Nephron (organoid): ENCODE measurements at regions not wholly inside any gene's neighbourhood (a gene's known extent, or its start where the extent isn't known, plus 50 kb on each side); places are given as distances from the start of the nearest gene placed in this dataset.

Experiments
- H3K27ac Mint-ChIP-seq, 3 experiments: 2 replicates each; pipeline ENCODE4 v1.8.0; 2020; ENCODE audit warnings: mixed read lengths in 3 of 3, mild to moderate bottlenecking in 2 of 3, moderate library complexity in 1 of 3
- H3K27me3 Mint-ChIP-seq: 2 replicates; pipeline ENCODE4 v1.8.0; 2021; ENCODE audit warnings: low read depth, mild to moderate bottlenecking, moderate library complexity, mixed read lengths
- H3K36me3 Mint-ChIP-seq: 2 replicates; pipeline ENCODE4 v1.8.0; 2020; ENCODE audit warnings: low read depth, mixed read lengths
- H3K4me1 Mint-ChIP-seq: 2 replicates; pipeline ENCODE4 v1.8.0; 2020; ENCODE audit warnings: mixed read lengths
- H3K4me3 Mint-ChIP-seq, 3 experiments: 2 replicates each; pipeline ENCODE4 v1.8.0; 2020; ENCODE audit warnings: mild to moderate bottlenecking in 3 of 3, mixed read lengths in 3 of 3, moderate library complexity in 2 of 3
- H3K9me3 Mint-ChIP-seq: 2 replicates; pipeline ENCODE4 v1.8.0; 2020; ENCODE audit warnings: mixed read lengths
- CTCF ChIP-seq, 3 experiments: fragments of 200-600 bp; sonication (generic); IDR thresholded peaks; one replicate each; pipeline ENCODE4 v1.5.0; 2021; ENCODE audit warnings: antibody characterized with exemption in 3 of 3; ENCODE audit not compliant: unreplicated experiment in 3 of 3

- no peaks in the 10 kb centered on the region for H3K27me3 Mint-ChIP-seq
- peak overlapping the region in 1 of 3 experiments; percentile 17 for H3K27ac Mint-ChIP-seq
- no peak overlapping the region for H3K4me3 Mint-ChIP-seq
- no peak for TF ChIP-seq CTCF (IDR thresholded peaks at IDR 0.05; ENCODE audit: unreplicated experiment in 3 of 3)
- H3K9me3 Mint-ChIP-seq = no peaks in the 10 kb centered on the region
- H3K36me3 Mint-ChIP-seq = no peaks in the 10 kb centered on the region
- peaks cover 20% of the 10 kb centered on the region for H3K4me1 Mint-ChIP-seq
Observed at GRCh38 chr4:138414202-138414601, 172.1 kb upstream of the SLC7A11 start.

- Mint-ChIP-seq H3K36me3 (no peaks in the 10 kb centered on the region), H3K9me3 (no peaks in the 10 kb centered on the region), H3K27ac (no peak overlapping the region), H3K4me1 (peaks cover 20% of the 10 kb centered on the region), H3K27me3 (no peaks in the 10 kb centered on the region), H3K4me3 (no peak overlapping the region)
- no peak for TF ChIP-seq CTCF (IDR thresholded peaks at IDR 0.05; ENCODE audit: unreplicated experiment in 3 of 3)
Observed at GRCh38 chr4:138413273-138413672, 171.1 kb upstream of the SLC7A11 start.

- no peaks in the 10 kb centered on the region for H3K27me3 Mint-ChIP-seq
- H3K4me3 Mint-ChIP-seq = no peak overlapping the region
- peaks cover 18% of the 10 kb centered on the region for H3K4me1 Mint-ChIP-seq
- no peaks in the 10 kb centered on the region for H3K36me3 Mint-ChIP-seq
- peak overlapping the region in 1 of 3 experiments; percentile 8 for H3K27ac Mint-ChIP-seq
- no peak for TF ChIP-seq CTCF (IDR thresholded peaks at IDR 0.05; ENCODE audit: unreplicated experiment in 3 of 3)
- no peaks in the 10 kb centered on the region for H3K9me3 Mint-ChIP-seq
Observed at GRCh38 chr4:138412847-138413246, 170.7 kb upstream of the SLC7A11 start.

- Mint-ChIP-seq H3K4me3 (no peak overlapping the region), H3K27me3 (no peaks in the 10 kb centered on the region), H3K27ac (no peak overlapping the region), H3K36me3 (no peaks in the 10 kb centered on the region), H3K4me1 (peaks cover 23% of the 10 kb centered on the region), H3K9me3 (no peaks in the 10 kb centered on the region)
- no peak for TF ChIP-seq CTCF (IDR thresholded peaks at IDR 0.05; ENCODE audit: unreplicated experiment in 3 of 3)
Observed at GRCh38 chr4:138410266-138410665, 168.1 kb upstream of the SLC7A11 start.

- Mint-ChIP-seq H3K4me1 (peaks cover 18% of the 10 kb centered on the region), H3K4me3 (no peak overlapping the region)
Observed at GRCh38 chr4:138409670-138410069, 167.5 kb upstream of the SLC7A11 start.

More at GRCh38 chr4:138409670-138410069, 167.5 kb upstream of the SLC7A11 start:
- Mint-ChIP-seq H3K9me3 (no peaks in the 10 kb centered on the region), H3K27me3 (no peaks in the 10 kb centered on the region), H3K27ac (no peak overlapping the region), H3K36me3 (no peaks in the 10 kb centered on the region)
- TF ChIP-seq CTCF (IDR thresholded peaks at IDR 0.05; ENCODE audit: unreplicated experiment in 3 of 3) = no peak
